Keratinocyte (primary cell): ENCODE measurements at regions not wholly inside any gene's neighbourhood (a gene's known extent, or its start where the extent isn't known, plus 50 kb on each side); places are given as distances from the start of the nearest gene placed in this dataset.

ENCODE experiments used
- DNase-seq: peaks from one replicate; pipeline ENCODE4 v3.0.0-alpha.2; 2011; ENCODE audit warnings: low read depth, missing footprints, low spot score
- FAIRE-seq: peaks from 2 replicates; lab custom pipeline; 2011; peaks lifted over from hg19 to GRCh38; lab: Jason Lieb, UNC
- H2AFZ ChIP-seq: 2 replicates; pipeline ENCODE4 v1.6.0; 2012; ENCODE audit warnings: low read length, control low read depth, inconsistent platforms; ENCODE audit not compliant: control insufficient read depth
- H3K27ac ChIP-seq: 2 replicates; pipeline ENCODE4 v1.5.1; 2011; ENCODE audit warnings: low read length; ENCODE audit not compliant: control insufficient read depth, insufficient read depth
- H3K27me3 ChIP-seq: 3 replicates; pipeline ENCODE4 v1.6.0; 2011; ENCODE audit warnings: low read length; ENCODE audit not compliant: control insufficient read depth, insufficient read depth; ENCODE audit errors: extremely low read depth
- H3K36me3 ChIP-seq, 2 experiments: 2 replicates in 1 of 2; 3 replicates in 1 of 2; pipeline ENCODE4 v1.5.1; 2011; ENCODE audit warnings: low read length in 2 of 2, mild to moderate bottlenecking in 1 of 2; ENCODE audit not compliant: control insufficient read depth in 2 of 2, insufficient read depth in 2 of 2; ENCODE audit errors: extremely low read depth in 1 of 2
- H3K4me1 ChIP-seq: 3 replicates; pipeline ENCODE4 v1.5.1; 2011; ENCODE audit warnings: low read length; ENCODE audit not compliant: control insufficient read depth, insufficient read depth; ENCODE audit errors: extremely low read depth
- H3K4me2 ChIP-seq: 3 replicates; pipeline ENCODE4 v1.6.0; 2011; ENCODE audit warnings: low read depth, low read length; ENCODE audit not compliant: control insufficient read depth, insufficient read depth; ENCODE audit errors: extremely low read depth
- H3K4me3 ChIP-seq, 3 experiments: fragments of 200-600 bp in 1 of 3; sonication (generic) in 1 of 3; 2 replicates in 2 of 3; 3 replicates in 1 of 3; pipeline ENCODE4 v1.5.1; 2011 to 2016; ENCODE audit warnings: low read length in 3 of 3, mild to moderate bottlenecking in 3 of 3, control low read depth in 2 of 3, inconsistent platforms in 1 of 3, low read depth in 1 of 3, mixed read lengths in 1 of 3, mixed run types in 1 of 3, moderate library complexity in 1 of 3; ENCODE audit not compliant: control insufficient read depth in 2 of 3, insufficient read depth in 2 of 3; ENCODE audit errors: extremely low read depth in 1 of 3
- H3K79me2 ChIP-seq: 2 replicates; pipeline ENCODE4 v1.6.0; 2012; ENCODE audit warnings: low read length; ENCODE audit not compliant: control insufficient read depth, insufficient read depth
- H3K9ac ChIP-seq: 3 replicates; pipeline ENCODE4 v1.6.0; 2011; ENCODE audit warnings: low read length; ENCODE audit not compliant: control insufficient read depth, insufficient read depth; ENCODE audit errors: extremely low read depth
- H3K9me1 ChIP-seq: 3 replicates; pipeline ENCODE4 v1.6.0; 2011; ENCODE audit warnings: low read length; ENCODE audit not compliant: control insufficient read depth, insufficient read depth; ENCODE audit errors: extremely low read depth
- H3K9me3 ChIP-seq: 2 replicates; pipeline ENCODE4 v1.5.1; 2012; ENCODE audit warnings: low read depth, low read length; ENCODE audit not compliant: control insufficient read depth
- H4K20me1 ChIP-seq: 3 replicates; pipeline ENCODE4 v1.6.0; 2011; ENCODE audit warnings: low read length; ENCODE audit not compliant: control insufficient read depth, insufficient read depth; ENCODE audit errors: extremely low read depth
- EZH2 ChIP-seq: IDR thresholded peaks from one replicate; pipeline ENCODE4 v1.6.1; 2012; ENCODE audit warnings: inconsistent platforms, mild to moderate bottlenecking, low read length, moderate library complexity
- dilution Hi-C: fragments of 300-500 bp; cut with MboI; formaldehyde crosslinking; loops from one replicate; pipeline ENCODE4 v1.7.0; 2020; ENCODE audit warnings: low sequenced_read_pairs; ENCODE audit not compliant: extremely low pct_ligation_motif_present
- TF ChIP-seq, protein P1 (sequence below), 3 experiments: IDR thresholded peaks in 1 of 3; conservative IDR thresholded peaks in 1 of 3; optimal IDR thresholded peaks in 1 of 3; 2 replicates in 2 of 3; 3 replicates in 1 of 3; pipeline versions ENCODE3 to v1.5.1; 2011; ENCODE audit warnings: low read length in 3 of 3, mild to moderate bottlenecking in 3 of 3, moderate library complexity in 2 of 3, control low read depth in 1 of 3, inconsistent platforms in 1 of 3; ENCODE audit not compliant: insufficient read depth in 2 of 3; ENCODE audit errors: extremely low read depth in 1 of 3

DNA sequence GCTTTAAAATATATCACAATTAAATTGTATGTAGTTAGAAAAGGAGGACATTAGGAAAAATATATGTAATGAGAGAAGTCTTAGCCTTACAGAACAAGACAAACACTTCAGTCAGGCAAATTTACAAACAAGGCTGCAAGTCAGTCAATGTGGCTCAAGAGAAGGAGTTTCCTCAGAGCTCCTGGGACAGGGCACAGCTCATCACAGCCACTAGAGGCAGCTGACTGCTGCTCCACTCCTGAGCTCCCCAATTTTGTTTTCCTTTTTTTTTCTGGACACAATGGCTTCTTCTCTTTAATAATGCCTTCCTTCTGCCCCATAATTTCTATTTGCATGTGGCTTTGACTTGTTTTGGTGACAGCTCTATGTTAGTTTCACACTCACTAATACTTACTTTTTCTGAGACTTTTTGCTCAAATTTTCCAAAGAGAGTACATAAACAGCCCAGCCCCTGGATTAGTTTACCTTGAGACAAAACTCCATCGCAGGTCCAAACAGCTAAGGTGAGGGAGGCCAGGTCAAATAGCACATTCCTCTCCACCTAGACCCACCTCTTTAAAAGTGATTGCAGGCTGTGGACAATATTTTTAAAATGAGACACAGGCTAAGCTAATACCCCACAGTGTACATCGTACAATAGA lies 850.4 kb upstream of the FRG1 start:
- no peak overlapping the region for H3K9ac ChIP-seq
- no peaks in the 10 kb centered on the region for H3K79me2 ChIP-seq
- no peak overlapping the region for H2AFZ ChIP-seq
- H3K4me2 ChIP-seq = no peak overlapping the region
- FAIRE-seq (no peak), DNase-seq (no peak)
- H3K27me3 ChIP-seq = no peaks in the 10 kb centered on the region
- H3K4me3 ChIP-seq = no peak overlapping the region
- no peaks in the 10 kb centered on the region for H4K20me1 ChIP-seq
- no peak overlapping the region for H3K27ac ChIP-seq
- H3K4me1 ChIP-seq = no peaks in the 10 kb centered on the region
- no peaks in the 10 kb centered on the region for H3K9me1 ChIP-seq
- TF ChIP-seq, protein P1, sequence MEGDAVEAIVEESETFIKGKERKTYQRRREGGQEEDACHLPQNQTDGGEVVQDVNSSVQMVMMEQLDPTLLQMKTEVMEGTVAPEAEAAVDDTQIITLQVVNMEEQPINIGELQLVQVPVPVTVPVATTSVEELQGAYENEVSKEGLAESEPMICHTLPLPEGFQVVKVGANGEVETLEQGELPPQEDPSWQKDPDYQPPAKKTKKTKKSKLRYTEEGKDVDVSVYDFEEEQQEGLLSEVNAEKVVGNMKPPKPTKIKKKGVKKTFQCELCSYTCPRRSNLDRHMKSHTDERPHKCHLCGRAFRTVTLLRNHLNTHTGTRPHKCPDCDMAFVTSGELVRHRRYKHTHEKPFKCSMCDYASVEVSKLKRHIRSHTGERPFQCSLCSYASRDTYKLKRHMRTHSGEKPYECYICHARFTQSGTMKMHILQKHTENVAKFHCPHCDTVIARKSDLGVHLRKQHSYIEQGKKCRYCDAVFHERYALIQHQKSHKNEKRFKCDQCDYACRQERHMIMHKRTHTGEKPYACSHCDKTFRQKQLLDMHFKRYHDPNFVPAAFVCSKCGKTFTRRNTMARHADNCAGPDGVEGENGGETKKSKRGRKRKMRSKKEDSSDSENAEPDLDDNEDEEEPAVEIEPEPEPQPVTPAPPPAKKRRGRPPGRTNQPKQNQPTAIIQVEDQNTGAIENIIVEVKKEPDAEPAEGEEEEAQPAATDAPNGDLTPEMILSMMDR (optimal IDR thresholded peaks at IDR 0.05 in 1 of 3, IDR thresholded peaks at IDR 0.05 in 1 of 3, conservative IDR thresholded peaks at IDR 0.05 in 1 of 3; ENCODE audit: extremely low read depth in 1 of 3, insufficient read depth in 2 of 3, low read length in 3 of 3) = peak in 1 of 3 experiments; percentile 50
- no peak for TF ChIP-seq EZH2
- H3K36me3 ChIP-seq = no peaks in the 10 kb centered on the region
- no peaks in the 10 kb centered on the region for H3K9me3 ChIP-seq
- dilution Hi-C loops = no loop called here

DNA sequence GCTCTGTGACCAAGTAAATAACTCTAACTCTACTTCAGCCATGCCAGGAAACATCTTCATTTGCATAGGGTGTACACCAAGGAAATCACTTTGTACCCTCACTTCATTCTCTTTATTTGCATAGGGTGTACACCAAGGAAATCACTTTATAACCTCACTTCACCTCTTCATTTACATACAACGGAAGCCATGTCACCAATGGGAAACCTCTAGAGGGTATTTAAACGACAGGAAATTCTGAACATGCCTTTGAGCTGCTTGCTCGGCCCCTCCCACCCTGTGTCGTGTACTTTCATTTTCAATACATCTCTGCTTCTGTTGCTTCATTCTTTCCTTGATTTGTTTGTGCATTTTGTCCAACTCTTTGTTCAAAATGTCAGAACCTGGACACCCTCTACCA lies 848.1 kb upstream of the FRG1 start:
- dilution Hi-C loops = no loop called here
- TF ChIP-seq, protein P1 (optimal IDR thresholded peaks at IDR 0.05 in 1 of 3, IDR thresholded peaks at IDR 0.05 in 1 of 3, conservative IDR thresholded peaks at IDR 0.05 in 1 of 3; ENCODE audit: extremely low read depth in 1 of 3, insufficient read depth in 2 of 3, low read length in 3 of 3) = no peak
- no peak for TF ChIP-seq EZH2
- Histone ChIP-seq H3K9me3 (no peaks in the 10 kb centered on the region), H3K4me3 (no peak overlapping the region), H3K27ac (no peak overlapping the region), H3K36me3 (no peaks in the 10 kb centered on the region), H4K20me1 (no peaks in the 10 kb centered on the region), H3K4me1 (no peaks in the 10 kb centered on the region), H3K9me1 (no peaks in the 10 kb centered on the region), H3K79me2 (no peaks in the 10 kb centered on the region), H3K9ac (no peak overlapping the region), H3K4me2 (no peak overlapping the region), H3K27me3 (no peaks in the 10 kb centered on the region), H2AFZ (no peak overlapping the region)
- FAIRE-seq = no peak
- no peak for DNase-seq
